ENCODE measurements at regions not wholly inside any gene's neighbourhood (a gene's known extent, or its start where the extent isn't known, plus 50 kb on each side); places are given as distances from the start of the nearest gene placed in this dataset.

- TF ChIP-seq EP300 (IDR thresholded peaks at IDR 0.05) (no peak), POLR2A (IDR thresholded peaks at IDR 0.05) (no peak), CTCF (IDR thresholded peaks at IDR 0.05) (no peak)
These were observed 316.8 kb downstream of the NAF1 start for GRCh38 chr4:162849937-162850336.
